Tibial nerve (tissue), 4 donors: ENCODE measurements at regions not wholly inside any gene's neighbourhood (a gene's known extent, or its start where the extent isn't known, plus 50 kb on each side); places are given as distances from the start of the nearest gene placed in this dataset.

Source experiments
- DNase-seq, 2 donors: peaks; one replicate each; pipeline ENCODE4 v3.0.0-alpha.2; 2019; ENCODE audit warnings: low spot score in 2 of 2
- H3K27ac ChIP-seq, 4 donors: fragments of 200-600 bp; sonication (generic) in 3 of 4; one replicate each; pipeline ENCODE4 v1.5.1; 2017 to 2019; ENCODE audit warnings: mild to moderate bottlenecking in 1 of 4
- H3K27me3 ChIP-seq, 2 donors: fragments of 200-600 bp; sonication (generic) in 1 of 2; one replicate each; pipeline versions ENCODE4 v1.5.1 to v1.6.0; 2017 to 2019
- H3K36me3 ChIP-seq, 3 donors: fragments of 200-600 bp; sonication (generic); one replicate each; pipeline ENCODE4 v1.5.1; 2018 to 2019
- H3K4me1 ChIP-seq, 4 donors: fragments of 200-600 bp; sonication (generic) in 3 of 4; one replicate each; pipeline ENCODE4 v1.5.1; 2017 to 2019
- H3K4me3 ChIP-seq, 4 donors: fragments of 200-600 bp; sonication (generic) in 3 of 4; one replicate each; pipeline ENCODE4 v1.5.1; 2017 to 2019; ENCODE audit warnings: mild to moderate bottlenecking in 1 of 4, moderate library complexity in 1 of 4
- H3K9me3 ChIP-seq, 4 donors: fragments of 200-600 bp; sonication (generic) in 3 of 4; one replicate each; pipeline ENCODE4 v1.5.1; 2017 to 2019
- CTCF ChIP-seq, 5 experiments: fragments of 200-600 bp in 3 of 5; fragments of 450-650 bp in 2 of 5; sonication (generic) in 3 of 5; IDR thresholded peaks; one replicate each; pipeline ENCODE4 v1.5.1; 2016 to 2019; ENCODE audit warnings: antibody characterized with exemption in 5 of 5, mild to moderate bottlenecking in 3 of 5, moderate library complexity in 2 of 5
- EP300 ChIP-seq, 2 donors: sonication (generic); formaldehyde crosslinking; IDR thresholded peaks; one replicate each; pipeline ENCODE4 v1.6.1; 2017; ENCODE audit warnings: antibody characterized with exemption in 2 of 2, mild to moderate bottlenecking in 1 of 2
- POLR2A ChIP-seq, 2 donors: fragments of 450-650 bp; IDR thresholded peaks; one replicate each; pipeline ENCODE4 v1.6.1; 2017; ENCODE audit warnings: antibody characterized with exemption in 2 of 2, mild to moderate bottlenecking in 2 of 2, moderate library complexity in 2 of 2
- WGBS, 2 donors: methylation state at CpG; one replicate each; pipeline ENCODE4 v1.1.5; 2018; 5-methylcytosine and 5-hydroxymethylcytosine counted together

DNA sequence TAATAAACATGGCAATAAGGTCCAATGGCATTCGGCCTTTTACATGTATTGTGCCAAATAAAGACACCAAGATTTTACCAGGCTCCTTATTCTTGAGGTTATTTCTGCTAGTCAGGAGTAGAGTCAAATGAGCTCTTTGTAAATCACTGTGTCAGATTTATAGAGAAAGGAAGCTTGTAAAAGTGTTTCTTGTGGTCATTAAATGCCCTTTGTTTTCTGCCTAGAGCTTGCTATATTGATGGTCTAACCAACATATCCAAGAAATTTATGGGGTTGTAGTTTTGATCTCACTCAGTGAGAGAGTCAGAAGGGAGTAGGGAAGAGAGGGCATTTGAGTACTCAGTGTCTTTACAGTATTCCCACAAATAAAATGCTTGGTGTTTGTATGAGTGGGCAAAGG lies 86.2 kb upstream of the FRMPD4 start:
- DNase-seq, result no peak
- WGBS, 2 donors, result 32 to 43% methylated on average over 1 of the region's 1 CpG
- Histone ChIP-seq H3K36me3 (no peaks in the 10 kb centered on the region), H3K27ac (no peak overlapping the region), H3K4me1 (no peaks in the 10 kb centered on the region), H3K4me3 (no peak overlapping the region), H3K27me3 (no peaks in the 10 kb centered on the region), H3K9me3 (no peaks in the 10 kb centered on the region)
- TF ChIP-seq CTCF (IDR thresholded peaks at IDR 0.05) (no peak), POLR2A (IDR thresholded peaks at IDR 0.05) (no peak), EP300 (IDR thresholded peaks at IDR 0.05) (no peak)

- H3K4me1 ChIP-seq, result no peaks in the 10 kb centered on the region
- 71 to 72% methylated on average over 4 of the region's 4 CpGs for WGBS, 2 donors
Observed at GRCh38 chrX:12058087-12058486, 80.2 kb upstream of the FRMPD4 start.

DNA sequence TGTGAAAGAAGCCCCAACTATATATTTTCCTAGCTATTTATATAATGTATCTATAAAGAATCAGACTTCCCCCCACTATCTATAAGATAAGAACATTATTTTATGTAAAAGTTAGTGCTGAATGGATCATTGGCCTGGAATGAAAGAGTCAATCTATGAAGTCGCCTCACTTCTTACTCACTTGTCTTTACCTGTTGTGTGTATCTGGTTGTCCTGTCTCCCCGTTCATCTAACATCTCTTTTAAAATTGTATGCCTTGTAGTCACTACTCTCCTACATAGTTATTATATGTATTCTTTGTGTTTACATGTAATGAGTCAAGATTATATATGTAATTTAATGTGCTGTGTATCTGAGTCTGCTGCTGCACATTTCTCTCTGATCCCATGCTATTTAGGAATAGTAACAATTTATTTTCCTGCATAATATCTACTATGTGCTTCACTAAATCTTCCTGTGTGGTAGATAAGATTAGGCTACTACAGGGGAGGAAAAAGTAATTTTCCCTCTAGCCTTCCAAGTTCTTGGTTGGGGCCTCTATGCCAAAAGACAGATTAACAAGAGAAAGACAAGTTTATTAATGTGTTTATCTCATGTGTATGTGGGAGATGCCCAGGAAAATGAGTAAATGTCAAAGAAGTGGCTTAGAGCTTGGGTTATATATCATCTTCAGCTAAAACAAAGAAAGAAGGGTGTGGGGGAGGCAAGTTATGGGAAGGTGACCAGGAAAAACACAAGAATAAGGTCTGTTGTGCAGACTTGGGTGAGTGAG lies 77.6 kb upstream of the FRMPD4 start:
- no peaks in the 10 kb centered on the region for H3K27me3 ChIP-seq
- DNase-seq, result no peak
- no peaks in the 10 kb centered on the region for H3K4me1 ChIP-seq
- no peaks in the 10 kb centered on the region for H3K9me3 ChIP-seq
- TF ChIP-seq POLR2A (IDR thresholded peaks at IDR 0.05) (no peak), CTCF (IDR thresholded peaks at IDR 0.05) (no peak), EP300 (IDR thresholded peaks at IDR 0.05) (no peak)
- no peak overlapping the region for H3K27ac ChIP-seq
- 81 to 89% methylated on average over 2 of the region's 2 CpGs for WGBS, 2 donors
- no peaks in the 10 kb centered on the region for H3K36me3 ChIP-seq
- no peak overlapping the region for H3K4me3 ChIP-seq

More at GRCh38 chrX:12058087-12058486, 80.2 kb upstream of the FRMPD4 start:
- no peak for DNase-seq
- Histone ChIP-seq H3K4me3 (no peak overlapping the region), H3K27me3 (no peaks in the 10 kb centered on the region), H3K36me3 (no peaks in the 10 kb centered on the region), H3K27ac (no peak overlapping the region), H3K9me3 (no peaks in the 10 kb centered on the region)
- TF ChIP-seq CTCF (IDR thresholded peaks at IDR 0.05) (no peak), EP300 (IDR thresholded peaks at IDR 0.05) (no peak), POLR2A (IDR thresholded peaks at IDR 0.05) (no peak)

DNA sequence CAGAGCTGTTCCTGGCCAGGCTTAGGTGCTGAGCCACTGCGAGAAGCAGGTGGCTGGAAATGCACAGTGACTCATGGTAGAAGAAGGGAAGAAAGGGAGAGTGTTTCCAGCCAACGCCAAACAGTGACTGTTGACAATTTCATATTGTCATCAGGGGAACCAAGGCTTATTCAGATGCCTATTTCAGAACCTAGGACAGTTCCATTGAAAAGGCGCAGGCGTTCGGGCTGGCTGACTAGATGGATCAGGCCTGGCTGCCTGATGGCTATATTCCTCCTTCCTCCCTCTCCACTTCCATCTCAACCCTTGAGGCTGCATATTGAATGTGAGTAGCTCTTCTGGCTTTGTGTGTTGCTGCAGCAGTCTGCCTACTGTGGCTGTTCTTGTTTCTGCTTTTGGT lies 73.0 kb upstream of the FRMPD4 start:
- TF ChIP-seq CTCF (IDR thresholded peaks at IDR 0.05), result no peak
- TF ChIP-seq EP300 (IDR thresholded peaks at IDR 0.05), result no peak
- no peak for TF ChIP-seq POLR2A (IDR thresholded peaks at IDR 0.05)
- Histone ChIP-seq H3K9me3 (no peaks in the 10 kb centered on the region), H3K36me3 (no peaks in the 10 kb centered on the region), H3K27ac (no peak overlapping the region), H3K27me3 (no peaks in the 10 kb centered on the region), H3K4me3 (no peak overlapping the region), H3K4me1 (no peaks in the 10 kb centered on the region)
- 15 to 30% methylated on average over 5 of the region's 5 CpGs for WGBS, 2 donors
- DNase-seq, result no peak

- WGBS, 2 donors, result 61 to 69% methylated on average over 5 of the region's 5 CpGs
- Histone ChIP-seq H3K4me1 (no peaks in the 10 kb centered on the region), H3K27me3 (no peaks in the 10 kb centered on the region), H3K36me3 (no peaks in the 10 kb centered on the region), H3K9me3 (no peaks in the 10 kb centered on the region), H3K27ac (no peak overlapping the region), H3K4me3 (no peak overlapping the region)
- TF ChIP-seq CTCF (IDR thresholded peaks at IDR 0.05) (no peak), EP300 (IDR thresholded peaks at IDR 0.05) (no peak), POLR2A (IDR thresholded peaks at IDR 0.05) (no peak)
- DNase-seq, result no peak
Observed at GRCh38 chrX:12076046-12076445, 62.2 kb upstream of the FRMPD4 start.
